Stomach (tissue), 8 donors: ENCODE measurements at regions not wholly inside any gene's neighbourhood (a gene's known extent, or its start where the extent isn't known, plus 50 kb on each side); places are given as distances from the start of the nearest gene placed in this dataset.

Source experiments
- DNase-seq, 2 donors: peaks; one replicate each; pipeline versions ENCODE4 v3.0.0 to v3.0.0-alpha.2; 2013 to 2019
- H3K27ac ChIP-seq, 5 donors: fragments of 200-600 bp in 4 of 5; sonication (generic) in 4 of 5; one replicate each; pipeline ENCODE4 v1.5.1; 2013 to 2019; ENCODE audit warnings: mild to moderate bottlenecking in 1 of 5, moderate library complexity in 1 of 5
- H3K27me3 ChIP-seq, 3 donors: fragments of 200-600 bp; sonication (generic); one replicate each; pipeline ENCODE4 v1.5.1; 2017 to 2019; ENCODE audit warnings: mixed run types in 1 of 3
- H3K36me3 ChIP-seq, 4 donors: fragments of 200-600 bp; sonication (generic); 1 replicate in 3 of 4; 2 replicates in 1 of 4; pipeline ENCODE4 v1.5.1; 2016 to 2019
- H3K4me1 ChIP-seq, 4 donors: fragments of 200-600 bp; sonication (generic); one replicate each; pipeline ENCODE4 v1.5.1; 2016 to 2019
- H3K4me3 ChIP-seq, 4 donors: fragments of 200-600 bp; sonication (generic) in 3 of 4; one replicate each; pipeline ENCODE4 v1.5.1; 2016 to 2019; ENCODE audit warnings: mild to moderate bottlenecking in 1 of 4
- H3K9me3 ChIP-seq, 4 donors: fragments of 200-600 bp; sonication (generic); one replicate each; pipeline ENCODE4 v1.5.1; 2016 to 2019
- EP300 ChIP-seq: sonication (generic); formaldehyde crosslinking; IDR thresholded peaks from one replicate; pipeline ENCODE4 v1.6.1; 2017; ENCODE audit warnings: antibody characterized with exemption
- POLR2A ChIP-seq, 4 donors: fragments of 450-650 bp; IDR thresholded peaks; one replicate each; pipeline ENCODE4 v1.6.1; 2016; ENCODE audit warnings: antibody characterized with exemption in 4 of 4, control low read depth in 2 of 4, mild to moderate bottlenecking in 1 of 4, moderate library complexity in 1 of 4
- POLR2AphosphoS5 ChIP-seq, 3 donors: sonication (generic); formaldehyde crosslinking; IDR thresholded peaks; one replicate each; pipeline ENCODE4 v1.6.1; 2016; ENCODE audit warnings: antibody characterized with exemption in 3 of 3
- WGBS, 5 donors: extraction: QIAGEN DNeasy Blood & Tissue Kit in 3 of 5; methylation state at CpG; one replicate each; pipeline versions ENCODE4 v1.1.5 to v1.1.7; 2013 to 2018; 5-methylcytosine and 5-hydroxymethylcytosine counted together
- intact Hi-C: fragments of 100-400 bp; cut with DNase I; formaldehyde crosslinking; loops from one replicate; pipeline ENCODE4 v1.15.1; 2023; ENCODE audit warnings: low total_unique reads
- TF ChIP-seq, protein P1 (sequence below), 7 experiments: fragments of 450-650 bp in 4 of 7; fragments of 200-600 bp in 3 of 7; sonication (generic) in 3 of 7; IDR thresholded peaks; one replicate each; pipeline ENCODE4 v1.5.1; 2016 to 2019; ENCODE audit warnings: antibody characterized with exemption in 7 of 7, control low read depth in 2 of 7, mild to moderate bottlenecking in 1 of 7
- donor health status: healthy with polysubstance abuse.
- donor health status: Bipolar disorder and iron deficiency.
- donor health status: healthy.

DNA sequence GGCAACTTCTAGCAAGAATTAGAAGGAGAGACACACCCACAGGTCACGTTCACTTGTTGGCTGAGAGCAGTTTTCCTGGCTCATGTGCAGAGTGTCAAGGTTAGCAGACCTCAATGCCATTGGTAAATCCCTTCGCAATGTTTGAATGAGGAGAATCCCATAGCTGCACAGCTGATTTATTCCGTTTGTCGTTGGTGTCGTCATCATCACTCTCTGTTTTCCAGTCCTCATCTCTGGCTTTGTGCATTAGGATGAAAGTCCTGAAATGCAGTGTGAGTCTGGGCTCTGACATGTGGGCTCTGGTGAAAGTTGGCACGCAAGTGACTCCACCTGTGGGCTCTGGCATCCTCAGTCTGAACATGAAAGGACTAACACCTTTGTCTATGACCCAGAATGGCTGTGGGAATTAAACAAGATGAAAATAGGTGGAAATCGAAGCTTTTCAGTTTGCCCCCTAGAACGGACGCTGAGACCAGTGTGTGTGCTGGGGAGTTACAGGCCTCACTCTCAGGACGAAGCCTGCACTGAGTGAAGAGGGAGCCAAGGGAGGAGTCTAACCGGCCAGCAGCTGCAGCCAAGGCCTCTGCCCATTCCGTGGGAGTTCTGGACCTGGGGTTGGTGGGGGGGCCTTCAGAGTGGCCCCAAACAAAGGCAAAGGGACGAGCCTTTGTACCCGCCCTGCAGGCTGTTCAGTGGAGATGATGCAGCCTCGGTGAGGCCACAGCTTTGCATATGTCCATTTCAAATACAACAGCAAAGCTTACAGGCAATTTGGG lies 74.8 kb upstream of the ZNF516 start:
- Histone ChIP-seq H3K9me3 (no peaks in the 10 kb centered on the region), H3K36me3 (no peaks in the 10 kb centered on the region), H3K27ac (no peak overlapping the region), H3K4me1 (peaks cover under 1 to 21% (median 7%) of the 10 kb centered on the region in 4 donors), H3K4me3 (no peak overlapping the region), H3K27me3 (no peaks in the 10 kb centered on the region)
- intact Hi-C loops, result no loop called here
- no peak for DNase-seq
- no peak for TF ChIP-seq EP300
- TF ChIP-seq POLR2AphosphoS5 (IDR thresholded peaks at IDR 0.05), result no peak
- TF ChIP-seq, protein P1, sequence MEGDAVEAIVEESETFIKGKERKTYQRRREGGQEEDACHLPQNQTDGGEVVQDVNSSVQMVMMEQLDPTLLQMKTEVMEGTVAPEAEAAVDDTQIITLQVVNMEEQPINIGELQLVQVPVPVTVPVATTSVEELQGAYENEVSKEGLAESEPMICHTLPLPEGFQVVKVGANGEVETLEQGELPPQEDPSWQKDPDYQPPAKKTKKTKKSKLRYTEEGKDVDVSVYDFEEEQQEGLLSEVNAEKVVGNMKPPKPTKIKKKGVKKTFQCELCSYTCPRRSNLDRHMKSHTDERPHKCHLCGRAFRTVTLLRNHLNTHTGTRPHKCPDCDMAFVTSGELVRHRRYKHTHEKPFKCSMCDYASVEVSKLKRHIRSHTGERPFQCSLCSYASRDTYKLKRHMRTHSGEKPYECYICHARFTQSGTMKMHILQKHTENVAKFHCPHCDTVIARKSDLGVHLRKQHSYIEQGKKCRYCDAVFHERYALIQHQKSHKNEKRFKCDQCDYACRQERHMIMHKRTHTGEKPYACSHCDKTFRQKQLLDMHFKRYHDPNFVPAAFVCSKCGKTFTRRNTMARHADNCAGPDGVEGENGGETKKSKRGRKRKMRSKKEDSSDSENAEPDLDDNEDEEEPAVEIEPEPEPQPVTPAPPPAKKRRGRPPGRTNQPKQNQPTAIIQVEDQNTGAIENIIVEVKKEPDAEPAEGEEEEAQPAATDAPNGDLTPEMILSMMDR (IDR thresholded peaks at IDR 0.05), result no peak
- TF ChIP-seq POLR2A (IDR thresholded peaks at IDR 0.05), result no peak
- WGBS, 5 donors, result 80 to 88% (median 84%) methylated on average over 15 of the region's 15 CpGs

DNA sequence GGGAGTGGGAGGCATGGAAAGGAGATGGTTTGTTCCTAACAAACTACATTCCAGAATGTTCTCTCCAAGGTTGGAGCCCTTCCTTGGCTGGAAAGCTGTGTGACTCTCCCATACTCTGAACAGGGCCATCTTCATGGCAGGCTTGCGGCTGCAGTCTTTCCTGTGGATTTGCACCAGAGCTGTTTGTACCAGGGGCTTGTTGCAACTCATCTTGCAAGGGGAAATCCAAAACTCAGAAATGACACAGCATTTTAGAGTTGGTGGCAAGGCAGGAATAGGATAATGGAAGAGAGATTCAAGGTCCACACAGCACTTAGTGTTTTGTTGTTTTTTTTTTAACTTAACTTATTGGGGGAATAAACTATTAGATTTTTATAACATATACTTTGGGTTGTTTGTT lies 73.7 kb upstream of the ZNF516 start:
- Histone ChIP-seq H3K4me3 (no peak overlapping the region), H3K9me3 (no peaks in the 10 kb centered on the region), H3K27ac (no peak overlapping the region), H3K27me3 (no peaks in the 10 kb centered on the region), H3K4me1 (peaks cover 5 to 28% (median 14%) of the 10 kb centered on the region in 4 donors), H3K36me3 (no peaks in the 10 kb centered on the region)
- TF ChIP-seq POLR2AphosphoS5 (IDR thresholded peaks at IDR 0.05) (no peak), POLR2A (IDR thresholded peaks at IDR 0.05) (no peak), EP300 (no peak)
- TF ChIP-seq, protein P1 (IDR thresholded peaks at IDR 0.05), result no peak
- intact Hi-C loops, result no loop called here
- 93 to 100% (median 96%) methylated on average over 1 of the region's 1 CpG for WGBS, 5 donors
- no peak for DNase-seq

DNA sequence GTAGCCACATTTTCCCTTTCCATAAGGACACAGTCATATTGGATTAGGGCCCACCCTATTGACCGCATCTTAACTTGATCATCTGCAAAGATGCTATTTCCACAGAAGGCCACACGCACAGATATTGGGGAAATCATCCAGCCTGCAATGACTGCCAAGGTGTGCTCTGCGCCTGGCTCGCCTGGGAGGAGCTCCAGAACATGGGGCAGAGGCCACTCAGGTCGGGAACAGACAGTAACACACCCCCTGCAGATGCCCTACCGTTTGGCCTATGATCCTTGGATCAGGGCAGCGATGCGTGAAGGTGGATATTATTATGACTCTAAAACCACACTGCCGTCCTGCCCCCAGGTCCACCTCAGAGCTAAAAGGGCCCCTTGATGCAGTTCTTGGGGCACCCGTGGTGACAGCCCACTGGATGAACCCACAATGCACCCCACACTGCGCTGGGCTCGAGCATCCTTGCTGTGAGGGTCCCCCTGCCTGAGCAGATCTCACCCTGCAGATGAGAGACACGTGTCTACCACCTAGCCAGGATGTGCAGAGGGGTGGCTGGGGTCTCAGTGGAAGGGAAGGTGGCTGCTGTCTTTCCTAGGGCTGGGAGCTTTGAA lies 72.9 kb upstream of the ZNF516 start:
- no peaks in the 10 kb centered on the region for H3K36me3 ChIP-seq
- H3K27ac ChIP-seq, result no peak overlapping the region
- no peaks in the 10 kb centered on the region for H3K27me3 ChIP-seq
- H3K4me1 ChIP-seq, result peaks cover 5 to 28% (median 14%) of the 10 kb centered on the region in 4 donors
- H3K9me3 ChIP-seq, result no peaks in the 10 kb centered on the region
- no peak overlapping the region for H3K4me3 ChIP-seq
- no peak for DNase-seq
- WGBS, 5 donors, result 80 to 94% (median 85%) methylated on average over 7 to 13 of the region's 13 CpGs
- TF ChIP-seq, protein P1 (IDR thresholded peaks at IDR 0.05), result no peak
- intact Hi-C loops, result no loop called here

GRCh38 chr18:76566987-76567386 lies 71.9 kb upstream of the ZNF516 start:
- TF ChIP-seq EP300 (no peak), POLR2A (IDR thresholded peaks at IDR 0.05) (no peak), POLR2AphosphoS5 (IDR thresholded peaks at IDR 0.05) (no peak)
- TF ChIP-seq, protein P1 (IDR thresholded peaks at IDR 0.05), result no peak
- H3K27ac ChIP-seq, result peak overlapping the region in 1 of 5 donors; percentile 88
- no peak overlapping the region for H3K4me3 ChIP-seq
- intact Hi-C loops, result no loop called here
- 78 to 87% (median 86%) methylated on average over 5 of the region's 5 CpGs for WGBS, 5 donors
- no peaks in the 10 kb centered on the region for H3K36me3 ChIP-seq
- H3K27me3 ChIP-seq, result no peaks in the 10 kb centered on the region
- H3K9me3 ChIP-seq, result no peaks in the 10 kb centered on the region
- no peak for DNase-seq
- H3K4me1 ChIP-seq, result peaks cover 5 to 28% (median 14%) of the 10 kb centered on the region in 4 donors
